Thyroid gland (tissue), 4 donors: ENCODE measurements at regions not wholly inside any gene's neighbourhood (a gene's known extent, or its start where the extent isn't known, plus 50 kb on each side); places are given as distances from the start of the nearest gene placed in this dataset.

Source experiments
- POLR2A ChIP-seq, 2 donors: fragments of 450-650 bp; IDR thresholded peaks; one replicate each; pipeline ENCODE4 v1.6.1; 2017; ENCODE audit warnings: antibody characterized with exemption in 2 of 2, mild to moderate bottlenecking in 2 of 2, moderate library complexity in 1 of 2
- TF ChIP-seq, protein P1 (sequence below), 6 experiments: fragments of 200-600 bp in 3 of 6; fragments of 450-650 bp in 3 of 6; sonication (generic) in 3 of 6; IDR thresholded peaks; one replicate each; pipeline ENCODE4 v1.5.1; 2016 to 2019; ENCODE audit warnings: antibody characterized with exemption in 6 of 6, mild to moderate bottlenecking in 2 of 6, inconsistent platforms in 1 of 6, moderate library complexity in 1 of 6

DNA sequence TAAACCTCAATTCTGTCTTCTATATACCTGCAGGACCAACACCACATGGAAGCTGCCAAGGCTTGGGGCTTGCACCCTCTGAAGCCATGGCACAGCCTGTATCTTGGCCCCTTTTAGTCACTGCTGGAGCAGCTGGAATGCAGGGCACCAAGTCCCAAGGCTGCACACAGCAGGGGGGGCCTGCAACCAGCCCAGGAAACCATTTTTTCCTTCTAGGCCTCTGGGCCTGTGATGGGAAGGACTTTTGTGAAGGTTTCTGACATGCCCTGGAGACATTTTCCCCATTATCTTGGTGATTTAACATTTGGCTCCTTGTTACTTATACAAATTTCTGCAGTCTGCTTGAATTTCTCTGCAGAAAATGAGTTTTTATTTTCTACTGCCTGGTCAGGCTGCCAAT, 123.2 kb upstream of the PCGF5 start:
- TF ChIP-seq POLR2A (IDR thresholded peaks at IDR 0.05): no peak
- TF ChIP-seq, protein P1, sequence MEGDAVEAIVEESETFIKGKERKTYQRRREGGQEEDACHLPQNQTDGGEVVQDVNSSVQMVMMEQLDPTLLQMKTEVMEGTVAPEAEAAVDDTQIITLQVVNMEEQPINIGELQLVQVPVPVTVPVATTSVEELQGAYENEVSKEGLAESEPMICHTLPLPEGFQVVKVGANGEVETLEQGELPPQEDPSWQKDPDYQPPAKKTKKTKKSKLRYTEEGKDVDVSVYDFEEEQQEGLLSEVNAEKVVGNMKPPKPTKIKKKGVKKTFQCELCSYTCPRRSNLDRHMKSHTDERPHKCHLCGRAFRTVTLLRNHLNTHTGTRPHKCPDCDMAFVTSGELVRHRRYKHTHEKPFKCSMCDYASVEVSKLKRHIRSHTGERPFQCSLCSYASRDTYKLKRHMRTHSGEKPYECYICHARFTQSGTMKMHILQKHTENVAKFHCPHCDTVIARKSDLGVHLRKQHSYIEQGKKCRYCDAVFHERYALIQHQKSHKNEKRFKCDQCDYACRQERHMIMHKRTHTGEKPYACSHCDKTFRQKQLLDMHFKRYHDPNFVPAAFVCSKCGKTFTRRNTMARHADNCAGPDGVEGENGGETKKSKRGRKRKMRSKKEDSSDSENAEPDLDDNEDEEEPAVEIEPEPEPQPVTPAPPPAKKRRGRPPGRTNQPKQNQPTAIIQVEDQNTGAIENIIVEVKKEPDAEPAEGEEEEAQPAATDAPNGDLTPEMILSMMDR (IDR thresholded peaks at IDR 0.05): no peak
